SK-N-SH (cell line): ENCODE measurements at regions not wholly inside any gene's neighbourhood (a gene's known extent, or its start where the extent isn't known, plus 50 kb on each side); places are given as distances from the start of the nearest gene placed in this dataset.

Experiments used
- CTCF ChIA-PET: fragments of 300-600, 350-600 bp; formaldehyde crosslinking; extraction: SDS; loops from one replicate; lab custom pipeline; 2021; lab: Yijun Ruan, JAX
- POLR2A ChIA-PET: fragments of 350-600 bp; sonication (Branson Sonifier 250); formaldehyde crosslinking; extraction: SDS; loops from one replicate; lab custom pipeline; 2020; ENCODE audit warnings: antibody characterized with exemption, inconsistent platforms; lab: Yijun Ruan, JAX
- DNase-seq: peaks from one replicate; pipeline ENCODE4 v3.0.0; 2012
- H2AFZ ChIP-seq: fragments of 200-600 bp; sonication (generic); 2 replicates; pipeline ENCODE4 v1.8.1; 2016; ENCODE audit warnings: antibody characterized with exemption, mild to moderate bottlenecking, low read depth
- H3F3A ChIP-seq: fragments of 200-600 bp; sonication (generic); replicated peaks from 2 replicates; pipeline ENCODE3; 2016; ENCODE audit warnings: antibody characterized with exemption, mild to moderate bottlenecking; ENCODE audit not compliant: insufficient read depth
- H3K27ac ChIP-seq, 2 experiments: fragments of 200-500 bp in 1 of 2; fragments of 200-600 bp in 1 of 2; sonication (Bioruptor generic) in 1 of 2; sonication (generic), shearing (Covaris generic) in 1 of 2; 2 replicates each; pipeline versions ENCODE4 v1.5.1 to v1.6.1; 2014 to 2016; ENCODE audit warnings: low read depth in 2 of 2, inconsistent platforms in 1 of 2, low read length in 1 of 2, mild to moderate bottlenecking in 1 of 2, mixed read lengths in 1 of 2
- H3K27me3 ChIP-seq: fragments of 200-600 bp; sonication (generic), shearing (Covaris generic); 2 replicates; pipeline ENCODE4 v1.6.1; 2016; ENCODE audit warnings: mixed run types; ENCODE audit not compliant: insufficient read depth
- H3K36me3 ChIP-seq, 2 experiments: fragments of 200-500 bp in 1 of 2; fragments of 200-600 bp in 1 of 2; sonication (Bioruptor generic) in 1 of 2; sonication (generic) in 1 of 2; replicated peaks in 1 of 2; 2 replicates each; pipeline versions ENCODE3 to v1.5.1; 2014 to 2016; ENCODE audit warnings: low read length in 1 of 2, mild to moderate bottlenecking in 1 of 2; ENCODE audit not compliant: insufficient read depth in 2 of 2, control insufficient read depth in 1 of 2
- H3K4me1 ChIP-seq, 2 experiments: fragments of 200-500 bp in 1 of 2; fragments of 200-600 bp in 1 of 2; sonication (Bioruptor generic) in 1 of 2; sonication (generic), shearing (Covaris generic) in 1 of 2; 2 replicates each; pipeline versions ENCODE4 v1.5.1 to v1.6.1; 2014 to 2016; ENCODE audit warnings: low read depth in 1 of 2, low read length in 1 of 2, mixed run types in 1 of 2; ENCODE audit not compliant: insufficient read depth in 2 of 2, control insufficient read depth in 1 of 2
- H3K4me2 ChIP-seq: fragments of 200-600 bp; sonication (generic), shearing (Covaris generic); 2 replicates; pipeline ENCODE4 v1.6.1; 2017; ENCODE audit warnings: mixed run types
- H3K4me3 ChIP-seq, 2 experiments: fragments of 200-500 bp in 1 of 2; fragments of 200-600 bp in 1 of 2; sonication (Bioruptor generic) in 1 of 2; sonication (generic), shearing (Covaris generic) in 1 of 2; 2 replicates each; pipeline versions ENCODE4 v1.5.1 to v1.8.1; 2014 to 2016; ENCODE audit warnings: low read depth in 2 of 2, inconsistent platforms in 1 of 2, low read length in 1 of 2, mild to moderate bottlenecking in 1 of 2, mixed read lengths in 1 of 2, moderate library complexity in 1 of 2
- H3K79me2 ChIP-seq: fragments of 200-600 bp; sonication (generic); 2 replicates; pipeline ENCODE4 v1.8.1; 2017; ENCODE audit warnings: mild to moderate bottlenecking; ENCODE audit not compliant: insufficient read depth
- H3K9ac ChIP-seq: fragments of 200-600 bp; sonication (generic); 2 replicates; pipeline ENCODE4 v1.6.1; 2017; ENCODE audit warnings: mixed run types
- H3K9me2 ChIP-seq: fragments of 200-600 bp; sonication (generic); 2 replicates; pipeline ENCODE4 v1.6.1; 2017; ENCODE audit warnings: mixed run types
- H3K9me3 ChIP-seq: fragments of 200-600 bp; sonication (generic); 2 replicates; pipeline ENCODE4 v1.6.1; 2017; ENCODE audit warnings: mixed run types, mild to moderate bottlenecking, moderate library complexity
- H4K20me1 ChIP-seq: fragments of 200-600 bp; sonication (generic); 2 replicates; pipeline ENCODE4 v1.6.1; 2017; ENCODE audit warnings: mild to moderate bottlenecking, mixed run types; ENCODE audit not compliant: insufficient read depth
- CHD2 ChIP-seq: fragments of 150-350 bp; IDR thresholded peaks from 2 replicates; pipeline ENCODE4 v1.6.1; 2018; ENCODE audit warnings: low read length; ENCODE audit not compliant: partially characterized antibody
- ELF1 ChIP-seq: IDR thresholded peaks from 2 replicates; pipeline ENCODE4 v1.4.0; 2012
- FOXJ3 ChIP-seq: sonication (generic); formaldehyde crosslinking; IDR thresholded peaks from 2 replicates; pipeline ENCODE4 v1.5.1; 2020; ENCODE audit warnings: mild to moderate bottlenecking, missing genetic modification reagents
- MAX ChIP-seq: IDR thresholded peaks from 2 replicates; pipeline ENCODE4 v1.4.0; 2012; ENCODE audit warnings: low read depth
- MEF2A ChIP-seq: IDR thresholded peaks from 2 replicates; pipeline ENCODE4 v1.4.0; 2012; ENCODE audit warnings: low read depth, borderline replicate concordance
- MXI1 ChIP-seq: IDR thresholded peaks from 2 replicates; pipeline ENCODE4 v1.6.1; 2012; ENCODE audit warnings: mild to moderate bottlenecking, low read depth, low read length, improper control_type of control experiment
- NFIC ChIP-seq: IDR thresholded peaks from 2 replicates; pipeline ENCODE4 v1.4.0; 2012; ENCODE audit warnings: borderline replicate concordance
- RCOR1 ChIP-seq: fragments of 150-350 bp; IDR thresholded peaks from 2 replicates; pipeline ENCODE4 v1.6.1; 2017; ENCODE audit warnings: antibody characterized with exemption, low read length
- REST ChIP-seq: IDR thresholded peaks from 2 replicates; pipeline ENCODE4 v1.6.1; 2012; ENCODE audit warnings: mild to moderate bottlenecking, low read depth, low read length, moderate library complexity
- SMC3 ChIP-seq: IDR thresholded peaks from 2 replicates; pipeline ENCODE4 v1.6.1; 2012; ENCODE audit warnings: low read depth, low read length, improper control_type of control experiment
- USF1 ChIP-seq: IDR thresholded peaks from 2 replicates; pipeline ENCODE4 v1.4.0; 2012; ENCODE audit warnings: low read depth, borderline replicate concordance
- USF2 ChIP-seq: fragments of 150-350 bp; IDR thresholded peaks from 2 replicates; pipeline ENCODE4 v1.6.1; 2017; ENCODE audit warnings: antibody characterized with exemption, low read length, low read depth, borderline replicate concordance
- ZBTB33 ChIP-seq: IDR thresholded peaks from 2 replicates; pipeline ENCODE4 v1.4.0; 2012; ENCODE audit warnings: low read depth, borderline replicate concordance
- WGBS: methylation state at CpG from one replicate; pipeline ENCODE4 v1.1.6; 2017; ENCODE audit warnings: low lambda C conversion rate; 5-methylcytosine and 5-hydroxymethylcytosine counted together
- TF ChIP-seq, protein P1 (sequence below): IDR thresholded peaks from 2 replicates; pipeline ENCODE4; 2012

- Histone ChIP-seq H3K79me2 (no peaks in the 10 kb centered on the region), H3K9me2 (no peaks in the 10 kb centered on the region), H3K4me3 (no peak overlapping the region), H2AFZ (no peak overlapping the region), H3K9me3 (no peaks in the 10 kb centered on the region), H3K27ac (no peak overlapping the region), H4K20me1 (no peaks in the 10 kb centered on the region), H3F3A (no peaks in the 10 kb centered on the region), H3K36me3 (no peaks in the 10 kb centered on the region), H3K27me3 (no peaks in the 10 kb centered on the region), H3K4me2 (no peak overlapping the region), H3K4me1 (no peaks in the 10 kb centered on the region), H3K9ac (no peak overlapping the region)
- no peak for TF ChIP-seq MXI1
- TF ChIP-seq REST, result no peak
- no peak for TF ChIP-seq SMC3
- no peak for TF ChIP-seq ELF1
- TF ChIP-seq, protein P1, sequence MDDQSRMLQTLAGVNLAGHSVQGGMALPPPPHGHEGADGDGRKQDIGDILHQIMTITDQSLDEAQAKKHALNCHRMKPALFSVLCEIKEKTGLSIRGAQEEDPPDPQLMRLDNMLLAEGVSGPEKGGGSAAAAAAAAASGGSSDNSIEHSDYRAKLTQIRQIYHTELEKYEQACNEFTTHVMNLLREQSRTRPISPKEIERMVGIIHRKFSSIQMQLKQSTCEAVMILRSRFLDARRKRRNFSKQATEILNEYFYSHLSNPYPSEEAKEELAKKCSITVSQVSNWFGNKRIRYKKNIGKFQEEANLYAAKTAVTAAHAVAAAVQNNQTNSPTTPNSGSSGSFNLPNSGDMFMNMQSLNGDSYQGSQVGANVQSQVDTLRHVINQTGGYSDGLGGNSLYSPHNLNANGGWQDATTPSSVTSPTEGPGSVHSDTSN, result no peak
- no peak for TF ChIP-seq USF1
- no peak for TF ChIP-seq USF2
- no peak for TF ChIP-seq FOXJ3 (CRISPR knock-in tag)
- ChIA-PET POLR2A (no interaction called here), CTCF (no interaction called here)
- DNase-seq, result no peak
- 40% methylated on average over 6 of the region's 6 CpGs for WGBS
These were observed 464.5 kb upstream of the SLITRK5 start for GRCh38 chr13:87206708-87207107.

DNA sequence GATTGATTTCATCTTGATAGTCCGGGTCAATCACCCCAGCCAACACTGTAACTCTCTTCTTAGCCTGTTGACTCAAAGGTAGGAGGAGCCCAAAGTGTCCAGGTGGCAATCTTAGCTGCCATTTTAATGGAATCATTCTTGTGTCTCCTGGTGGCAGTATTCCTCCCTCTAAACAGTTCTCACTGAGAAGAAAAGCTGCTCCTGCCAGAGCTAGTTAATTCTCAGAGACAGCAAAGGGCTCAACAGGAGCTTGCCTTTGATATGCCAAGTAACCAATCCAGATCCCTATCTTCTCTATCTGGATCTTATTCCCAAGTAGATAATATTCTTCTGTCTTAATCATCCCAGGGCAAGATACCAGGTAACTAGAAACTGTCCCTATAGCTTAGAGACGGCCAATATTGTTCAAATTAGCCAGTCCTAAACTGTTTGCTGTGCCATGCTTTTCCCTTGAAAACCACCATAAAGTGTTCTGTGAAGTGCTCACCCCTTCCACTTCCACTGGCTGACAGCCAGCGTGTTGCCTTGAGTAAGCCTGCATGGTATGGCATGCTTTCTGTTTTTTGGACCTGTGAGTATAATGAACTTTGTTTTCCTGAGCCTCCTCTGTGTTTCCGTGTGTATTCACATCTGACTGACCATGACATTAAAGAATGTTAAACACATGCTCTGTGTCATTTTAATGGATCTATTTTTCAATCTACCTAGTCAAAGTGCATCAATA, 463.7 kb upstream of the SLITRK5 start:
- 0 out of 2 replicates have a peak, but pooled peaks cover 3% of the 10 kb centered on the region for H3K9me2 ChIP-seq
- H3K9me3 ChIP-seq, result no peaks in the 10 kb centered on the region
- H3K4me1 ChIP-seq, result no peaks in the 10 kb centered on the region
- H3K27ac ChIP-seq, result no peak overlapping the region
- ChIA-PET CTCF (no interaction called here), POLR2A (no interaction called here)
- H3K79me2 ChIP-seq, result no peaks in the 10 kb centered on the region
- H3K27me3 ChIP-seq, result no peaks in the 10 kb centered on the region
- no peak overlapping the region for H2AFZ ChIP-seq
- H3K4me3 ChIP-seq, result no peak overlapping the region
- H3K4me2 ChIP-seq, result no peak overlapping the region
- H4K20me1 ChIP-seq, result no peaks in the 10 kb centered on the region
- 0% methylated on average over 4 of the region's 4 CpGs for WGBS
- DNase-seq, result no peak
- TF ChIP-seq CHD2, result no peak
- TF ChIP-seq MEF2A, result no peak
- TF ChIP-seq RCOR1, result no peak
- no peak for TF ChIP-seq SMC3
- TF ChIP-seq MAX, result no peak
- TF ChIP-seq NFIC, result no peak
- no peak for TF ChIP-seq ZBTB33
- TF ChIP-seq, protein P1, result no peak
- TF ChIP-seq, all 33 proteins: peak for 0
- Histone ChIP-seq H3K36me3 (no peaks in the 10 kb centered on the region), H3K9ac (no peak overlapping the region), H3F3A (no peaks in the 10 kb centered on the region)
